HG03066 (cell line): ENCODE measurements at regions not wholly inside any gene's neighbourhood (a gene's known extent, or its start where the extent isn't known, plus 50 kb on each side); places are given as distances from the start of the nearest gene placed in this dataset.

Experiments
- ATAC-seq: cut with Tn5 transposase; IDR thresholded peaks from one replicate; pipeline ENCODE4 v1.9.1; 2021; ENCODE audit warnings: low read depth; ENCODE audit not compliant: unreplicated experiment

DNA sequence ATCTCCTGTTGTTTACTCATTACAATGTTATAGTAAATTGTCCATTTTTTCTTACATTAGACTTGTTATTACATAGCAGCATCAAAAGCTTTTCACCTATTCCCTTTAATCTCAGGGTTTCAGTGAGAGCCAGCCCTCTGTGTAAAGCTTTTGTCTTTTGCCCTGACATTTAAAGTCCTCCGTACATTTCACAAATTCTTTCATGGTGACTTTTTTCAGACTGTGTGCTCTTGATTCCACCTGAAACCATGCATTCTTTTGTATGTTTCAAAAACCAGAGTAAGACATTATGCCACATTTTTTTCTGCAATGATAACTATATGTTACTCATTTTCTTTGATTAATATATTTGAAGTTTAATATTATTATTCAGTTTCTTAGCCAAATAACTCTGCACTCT, 781.4 kb upstream of the ROBO1 start:
- ATAC-seq: no peak

DNA sequence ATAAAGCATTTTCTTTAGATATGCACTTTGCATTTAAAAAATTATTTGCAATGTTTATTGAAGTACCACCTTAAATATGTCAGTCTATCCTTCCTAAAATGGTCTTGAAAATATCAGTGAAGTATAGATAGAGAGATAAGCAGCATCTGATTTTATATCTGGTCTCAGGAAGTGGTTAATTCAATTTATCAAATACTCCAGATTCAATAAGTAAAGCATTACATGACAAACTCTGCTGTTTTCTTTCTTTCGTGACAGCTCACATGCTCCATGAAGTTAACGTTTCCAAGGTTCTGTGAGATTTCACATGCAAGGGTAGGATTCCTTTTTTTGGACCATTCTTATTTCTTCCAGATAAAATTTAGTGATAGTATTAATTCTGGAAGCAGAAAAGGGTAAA, 775.4 kb upstream of the ROBO1 start:
- no peak for ATAC-seq

- no peak for ATAC-seq
These were observed 774.7 kb upstream of the ROBO1 start for GRCh38 chr3:80542456-80542855.

- no peak for ATAC-seq
These were observed 769.9 kb upstream of the ROBO1 start for GRCh38 chr3:80537680-80538079.

DNA sequence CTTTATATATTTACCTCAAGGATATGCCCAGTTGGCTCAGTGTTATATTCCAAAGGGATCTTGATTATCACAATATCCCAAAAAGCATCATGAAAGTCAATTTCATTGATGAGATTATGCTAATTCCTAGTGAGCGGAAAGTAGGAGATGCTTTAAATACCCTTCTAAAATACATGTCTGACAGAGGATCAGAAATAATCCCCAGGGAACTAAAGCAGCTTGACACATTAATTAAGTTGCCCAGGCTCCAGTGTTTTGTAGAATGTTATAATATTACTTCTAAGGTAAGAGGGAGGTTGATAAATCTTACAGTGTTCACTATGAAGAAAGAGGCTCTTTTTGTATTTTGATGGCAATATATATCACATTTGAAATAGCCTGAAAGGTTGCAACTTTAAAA, 767.5 kb upstream of the ROBO1 start:
- ATAC-seq: no peak

- ATAC-seq: no peak
These were observed 765.8 kb upstream of the ROBO1 start for GRCh38 chr3:80533553-80533952.

DNA sequence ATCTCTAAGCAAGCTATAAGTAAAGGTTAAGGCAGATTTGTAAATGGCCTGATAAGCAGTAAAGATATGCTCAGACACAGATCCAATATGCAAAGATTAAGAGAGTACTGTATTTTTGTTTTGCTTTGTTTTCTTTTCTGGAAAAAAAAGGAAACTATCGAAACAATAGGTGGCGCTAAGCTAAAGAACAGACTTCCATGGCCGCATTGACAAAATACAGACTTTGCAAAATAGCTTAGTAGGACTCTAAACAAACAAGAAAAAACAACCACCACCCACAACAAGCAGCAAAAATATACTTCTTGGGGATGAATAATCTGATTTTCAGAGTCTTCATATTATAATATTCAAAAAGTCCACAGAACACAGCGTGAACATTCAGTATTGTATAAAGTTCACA, 758.4 kb upstream of the ROBO1 start:
- no peak for ATAC-seq

GRCh38 chr3:80521081-80521480, 753.3 kb upstream of the ROBO1 start:
- no peak for ATAC-seq

DNA sequence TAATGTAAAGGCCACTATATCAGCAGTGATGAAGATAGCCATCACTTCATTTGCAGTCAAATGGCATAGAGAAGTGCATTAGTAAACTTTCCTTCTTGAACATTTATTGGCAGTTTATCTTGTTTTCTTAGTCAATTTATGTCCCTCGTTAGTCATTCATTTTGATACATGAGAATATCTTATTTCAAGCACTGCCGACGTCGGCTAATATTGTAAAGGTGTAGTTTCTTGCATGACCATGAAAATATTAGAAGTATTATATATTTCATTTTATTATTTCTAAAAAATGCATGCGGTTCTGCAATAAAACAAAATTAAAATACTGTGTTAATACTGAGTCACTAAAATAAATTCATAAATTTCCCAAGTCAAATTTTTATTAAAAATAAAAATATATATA, 751.6 kb upstream of the ROBO1 start:
- ATAC-seq: no peak

- ATAC-seq: no peak
These were observed 728.7 kb upstream of the ROBO1 start for GRCh38 chr3:80496452-80496851.

- ATAC-seq: no peak
These were observed 724.4 kb upstream of the ROBO1 start for GRCh38 chr3:80492162-80492561.

DNA sequence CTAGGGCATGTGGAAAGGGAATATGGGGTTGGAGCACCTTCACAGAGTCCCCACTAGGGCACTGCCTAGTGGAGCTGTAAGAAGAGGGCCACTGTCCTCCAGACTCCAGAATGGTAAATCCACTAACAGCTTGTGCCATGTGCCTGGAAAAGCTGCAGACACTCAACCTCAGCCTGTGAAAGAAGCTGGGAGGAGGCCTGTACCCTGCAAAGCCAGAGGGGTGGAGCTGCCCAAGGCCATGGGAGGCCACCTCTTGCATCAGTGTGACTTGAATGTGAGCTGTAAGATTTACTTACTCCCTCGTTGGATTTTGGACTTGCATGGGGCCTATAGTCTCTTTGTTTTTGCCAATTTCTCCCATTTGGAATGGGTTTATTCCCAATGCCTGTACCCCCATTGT, 705.2 kb upstream of the ROBO1 start:
- no peak for ATAC-seq

DNA sequence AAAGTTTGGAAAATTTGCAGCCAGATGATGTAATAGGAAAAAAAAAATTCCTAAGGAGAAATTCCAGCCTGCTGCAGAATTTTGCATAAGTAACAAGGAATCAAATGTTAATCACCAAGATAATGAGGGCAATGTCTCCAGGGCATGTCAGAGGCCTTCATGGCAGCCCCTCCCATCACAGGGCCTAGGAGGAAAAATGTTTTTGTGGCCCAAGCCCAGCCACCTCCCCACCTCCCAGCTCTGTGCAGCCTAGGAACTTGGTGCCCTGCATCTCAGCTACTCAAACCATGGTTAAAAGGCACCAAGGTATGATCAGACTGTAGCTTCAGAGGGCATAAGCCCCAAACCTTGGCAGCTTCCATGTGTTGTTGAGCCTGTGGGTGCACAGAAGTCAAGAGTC, 704.7 kb upstream of the ROBO1 start:
- no peak for ATAC-seq

GRCh38 chr3:80470433-80470832, 702.6 kb upstream of the ROBO1 start:
- no peak for ATAC-seq

DNA sequence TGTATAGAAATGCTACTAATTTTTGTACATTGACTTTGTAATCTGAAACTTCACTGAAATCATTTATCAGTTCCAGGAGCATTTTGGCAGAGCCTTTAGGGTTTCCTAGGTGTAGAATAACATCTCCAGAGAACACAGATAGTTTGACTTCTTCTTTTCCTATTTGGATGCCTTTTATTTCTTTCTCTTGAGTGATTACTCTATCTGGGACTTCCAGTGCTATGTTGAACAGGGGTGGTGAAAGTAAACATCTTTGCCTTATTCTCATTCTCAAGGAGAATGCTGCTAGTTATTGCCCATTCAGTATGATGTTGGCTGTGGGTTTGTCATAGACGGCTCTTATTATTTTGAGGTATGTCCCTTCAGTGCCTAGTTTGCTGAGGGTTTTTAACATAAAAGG, 697.9 kb upstream of the ROBO1 start:
- ATAC-seq: no peak

GRCh38 chr3:80451393-80451792, 683.6 kb upstream of the ROBO1 start:
- ATAC-seq: no peak

DNA sequence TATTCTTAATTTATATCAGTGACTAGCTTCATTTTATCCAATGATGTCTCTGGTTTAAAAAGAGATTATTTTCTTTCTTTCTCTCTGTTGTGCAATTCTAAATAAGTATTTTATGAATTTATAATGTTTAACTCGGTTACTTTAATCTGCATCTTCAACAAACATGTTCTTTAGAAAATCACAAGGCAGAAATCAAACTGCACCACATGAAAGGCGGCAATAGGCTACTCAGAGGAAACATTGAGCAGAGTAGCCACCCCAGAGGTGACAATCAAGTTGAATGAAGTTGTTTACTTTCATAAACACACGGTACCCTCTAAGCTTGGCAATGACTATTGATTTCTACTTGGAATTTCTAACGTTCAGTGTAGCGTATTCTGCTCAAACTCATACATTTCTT, 677.8 kb upstream of the ROBO1 start:
- ATAC-seq: no peak

DNA sequence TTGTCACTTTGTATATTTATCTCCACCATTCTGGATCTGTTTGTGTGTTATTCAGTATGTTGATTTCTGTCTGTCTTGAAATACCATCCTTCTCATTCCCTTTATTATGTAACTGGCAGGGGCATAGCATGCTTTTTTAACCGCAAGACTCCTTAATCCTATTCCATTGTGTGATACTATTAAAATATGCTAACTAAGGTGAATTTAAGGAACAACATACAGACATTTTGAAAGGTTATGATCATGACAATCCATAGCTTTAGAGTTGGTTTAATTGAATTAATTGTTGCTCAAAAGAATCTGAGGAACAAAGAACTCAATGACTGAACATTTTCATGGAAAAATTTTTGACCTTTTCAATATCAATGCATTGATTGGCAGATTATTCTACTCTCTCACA, 677.3 kb upstream of the ROBO1 start:
- ATAC-seq: no peak

DNA sequence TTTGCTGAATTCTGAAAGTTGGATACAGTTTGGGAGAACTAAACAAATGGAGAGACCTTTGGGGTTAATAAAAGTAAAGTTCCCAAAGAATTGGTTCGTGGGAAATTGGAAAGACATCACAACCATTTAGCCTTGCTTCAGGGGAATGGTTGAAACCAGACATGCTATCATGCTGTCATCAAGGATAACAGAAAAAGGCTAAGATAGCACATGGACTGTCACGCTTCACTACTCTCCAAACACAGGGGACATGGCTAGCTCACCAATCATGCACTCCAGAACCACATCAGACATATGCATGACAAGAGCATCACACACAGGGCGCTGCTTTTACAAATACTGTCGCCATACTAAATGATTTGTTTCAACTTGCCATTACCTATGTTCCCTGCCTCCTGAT, 671.7 kb upstream of the ROBO1 start:
- ATAC-seq: no peak

- no peak for ATAC-seq
These were observed 666.6 kb upstream of the ROBO1 start for GRCh38 chr3:80434366-80434765.

DNA sequence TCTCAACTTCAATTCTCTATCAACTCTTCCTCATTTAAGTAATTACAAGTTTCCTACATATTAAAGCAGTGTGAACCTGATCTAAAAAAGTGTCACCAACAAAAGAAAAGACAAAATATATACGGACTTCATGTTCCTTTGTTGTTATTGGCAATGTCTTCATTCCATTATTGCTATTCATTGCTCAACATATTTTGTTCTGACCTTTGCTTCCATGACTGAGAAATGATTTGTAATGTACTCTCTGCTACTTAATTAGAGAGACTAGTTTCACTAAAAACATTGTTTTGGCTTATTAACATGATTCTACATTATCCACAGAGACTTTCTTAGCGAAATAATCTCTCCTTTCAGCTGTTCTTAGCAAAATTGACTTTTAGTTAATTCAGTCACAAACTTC, 657.2 kb upstream of the ROBO1 start:
- no peak for ATAC-seq

- ATAC-seq: no peak
These were observed 640.4 kb upstream of the ROBO1 start for GRCh38 chr3:80408030-80408721.

DNA sequence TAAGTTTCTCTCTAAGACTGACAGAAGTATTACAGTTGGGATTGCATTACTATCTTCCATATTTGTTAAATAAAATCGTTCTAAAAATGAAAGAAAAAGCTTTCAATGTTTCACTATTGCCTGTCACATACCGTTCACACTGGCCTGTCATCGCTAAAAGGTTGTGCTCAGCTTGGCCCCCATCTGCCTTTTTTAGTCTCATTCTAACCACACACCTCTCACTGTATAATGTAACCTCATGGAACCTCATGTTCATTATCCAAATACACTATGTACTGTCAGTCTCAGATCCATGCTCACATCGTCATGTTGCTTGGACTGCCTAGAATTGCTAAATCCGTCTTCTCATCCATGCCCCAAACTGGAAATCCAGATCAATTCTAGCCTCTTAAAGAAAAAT, 637.8 kb upstream of the ROBO1 start:
- no peak for ATAC-seq
